GM21723 (cell line): ENCODE measurements at regions not wholly inside any gene's neighbourhood (a gene's known extent, or its start where the extent isn't known, plus 50 kb on each side); places are given as distances from the start of the nearest gene placed in this dataset.
"Not testable (repeated sequence)": the region's sequence is repeated elsewhere in the genome, so short reads cannot be mapped to it uniquely, and the experiment has no call there.

ENCODE experiments used
- ATAC-seq: cut with Tn5 transposase; IDR thresholded peaks from one replicate; pipeline ENCODE4 v1.9.1; 2021; ENCODE audit warnings: mild to moderate bottlenecking, moderate library complexity; ENCODE audit not compliant: unreplicated experiment

DNA sequence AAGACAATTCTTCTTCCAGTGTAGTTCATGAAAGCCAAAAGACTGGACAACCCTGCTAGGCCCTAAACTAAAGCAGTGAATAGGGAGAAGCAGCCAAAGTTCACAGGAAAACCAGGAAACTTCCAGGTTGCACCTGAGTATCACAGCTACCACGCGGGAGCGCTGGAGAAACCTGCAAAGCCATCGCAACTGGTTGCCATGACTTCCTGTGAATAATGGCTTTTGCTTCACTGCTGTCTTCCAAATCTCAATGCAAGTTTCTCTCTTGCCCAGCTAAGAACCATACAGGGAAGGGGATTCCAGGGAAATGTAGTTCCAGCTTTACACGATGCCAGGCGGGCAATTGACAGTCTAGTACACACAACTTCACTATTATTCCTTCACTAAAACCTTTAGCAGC lies 114.1 kb downstream of the GXYLT1 start:
- no peak for ATAC-seq

DNA sequence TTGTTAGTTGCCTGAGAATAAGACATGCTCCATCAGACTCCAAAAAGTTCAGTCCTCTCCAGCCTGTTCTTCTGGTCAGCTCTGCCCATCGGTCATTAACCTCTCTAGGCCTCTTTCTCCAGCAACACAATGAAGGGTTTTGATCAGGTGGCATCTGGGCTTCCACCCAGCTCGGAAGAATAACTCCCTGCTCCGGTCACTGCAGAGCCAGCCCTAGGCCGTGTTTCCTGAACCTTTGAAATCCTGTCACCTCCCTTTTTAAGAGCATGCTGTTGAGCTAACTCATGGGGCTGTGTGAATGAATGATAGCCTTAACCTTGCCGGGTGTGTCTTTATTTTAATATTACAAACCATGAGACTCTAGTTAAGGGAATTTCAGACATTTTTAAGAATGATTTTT lies 117.1 kb downstream of the GXYLT1 start:
- no peak for ATAC-seq

DNA sequence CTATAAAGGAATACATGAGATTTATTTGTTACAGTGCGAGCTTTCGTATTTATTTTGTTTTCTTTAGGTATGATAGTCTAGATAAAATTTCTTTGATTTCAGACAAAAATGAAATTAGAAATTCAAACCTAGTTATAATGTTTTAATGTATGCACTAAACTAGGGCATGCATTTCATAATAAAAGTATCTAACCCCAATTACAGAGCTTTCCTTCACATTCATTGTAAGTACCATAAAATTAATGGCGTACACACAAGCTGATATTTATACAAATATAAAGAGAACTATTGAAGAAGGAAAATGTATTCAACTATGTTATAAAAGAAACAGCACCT lies 120.2 kb downstream of the GXYLT1 start:
- ATAC-seq, result no peak

DNA sequence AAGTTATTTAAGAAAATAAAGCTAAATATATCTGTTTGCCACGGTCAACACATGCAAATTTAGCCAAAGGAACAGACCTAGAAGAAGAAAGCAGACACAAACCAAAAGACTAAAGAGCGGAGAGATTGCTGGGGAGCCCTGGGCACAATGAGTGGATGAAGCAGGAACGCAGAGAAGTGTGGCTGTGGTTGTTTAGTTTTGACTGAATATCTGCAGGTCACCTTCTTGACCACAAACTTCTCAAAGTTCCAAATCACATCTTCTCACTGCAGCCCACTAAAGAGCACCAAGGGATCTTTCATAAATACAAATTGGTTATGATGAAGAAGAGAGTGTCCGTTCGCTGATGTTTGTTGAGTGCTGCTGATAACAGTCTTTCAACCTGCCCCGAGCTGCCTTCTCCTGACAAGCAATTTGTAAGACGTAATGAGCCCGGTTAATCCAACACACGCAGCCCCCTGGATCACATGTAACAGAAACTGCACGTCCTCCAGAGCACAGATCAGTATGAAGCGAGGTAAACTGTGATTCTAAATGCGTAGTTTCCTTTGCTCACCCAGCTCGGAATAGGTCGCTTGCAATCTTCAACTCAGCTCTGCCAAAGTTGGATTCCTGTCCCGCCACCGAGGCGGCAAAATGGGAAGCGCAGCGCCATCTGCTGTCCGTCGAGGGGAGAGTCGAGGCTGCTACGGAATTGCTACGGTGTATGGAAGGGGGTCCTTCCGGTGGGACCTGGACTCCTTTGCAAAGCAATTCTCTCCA lies 120.8 kb downstream of the GXYLT1 start:
- ATAC-seq, result peak; percentile 94

DNA sequence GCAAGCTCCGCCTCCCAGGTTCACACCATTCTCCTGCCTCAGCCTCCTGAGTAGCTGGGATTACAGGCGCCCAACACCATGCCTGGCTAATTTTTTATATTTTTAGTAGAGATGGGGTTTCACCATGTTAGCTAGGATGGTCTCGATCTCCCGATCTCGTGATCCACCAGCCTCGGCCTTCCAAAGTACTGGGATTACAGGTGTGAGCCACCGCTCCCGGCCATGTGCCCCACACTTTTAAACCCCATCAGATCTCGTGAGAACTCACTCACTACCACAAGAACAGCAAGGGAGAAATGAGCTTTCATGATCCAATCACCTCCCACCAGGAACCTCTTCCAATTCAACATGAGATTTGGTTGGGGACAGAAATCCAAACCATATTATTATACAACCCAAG lies 122.7 kb downstream of the GXYLT1 start:
- not testable (repeated sequence) for ATAC-seq

DNA sequence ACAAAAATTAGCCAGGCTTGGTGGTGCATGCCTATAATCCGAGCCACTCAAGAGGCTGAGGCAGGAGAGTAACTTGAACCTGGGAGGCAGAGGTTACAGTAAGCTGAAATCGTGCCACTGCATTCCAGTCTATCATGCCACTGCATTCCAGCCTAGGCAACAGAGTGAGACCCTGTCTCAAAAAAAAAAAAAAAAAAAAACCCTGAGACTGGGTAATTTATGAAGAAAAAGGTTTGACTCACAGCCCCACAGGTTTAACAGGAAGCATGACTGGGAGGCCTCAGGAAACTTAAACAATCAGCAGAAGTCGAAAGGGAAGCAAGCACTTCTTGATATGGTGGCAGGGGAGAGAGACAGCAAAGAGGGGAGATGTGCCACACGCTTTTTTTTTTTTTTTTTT lies 123.2 kb downstream of the GXYLT1 start:
- no peak for ATAC-seq

DNA sequence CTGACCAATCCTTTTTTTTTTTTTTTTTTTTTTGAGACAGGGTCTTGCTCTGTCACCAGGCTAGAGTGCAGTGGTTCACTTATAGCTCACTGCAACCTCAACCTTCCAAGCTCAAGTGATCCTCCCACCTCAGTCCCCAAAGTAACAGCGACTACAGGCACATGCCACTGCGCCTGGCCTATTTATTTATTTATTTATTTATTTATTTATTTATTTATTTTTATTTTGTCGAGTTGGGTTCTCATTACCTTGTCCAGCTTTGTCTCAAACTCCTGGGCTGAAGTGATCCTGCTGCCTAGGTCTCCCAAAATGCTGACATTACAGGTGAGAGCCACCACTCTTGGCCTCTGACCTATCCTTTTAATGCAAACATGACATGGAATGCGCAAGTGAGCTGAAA lies 124.4 kb downstream of the GXYLT1 start:
- ATAC-seq, result no peak

DNA sequence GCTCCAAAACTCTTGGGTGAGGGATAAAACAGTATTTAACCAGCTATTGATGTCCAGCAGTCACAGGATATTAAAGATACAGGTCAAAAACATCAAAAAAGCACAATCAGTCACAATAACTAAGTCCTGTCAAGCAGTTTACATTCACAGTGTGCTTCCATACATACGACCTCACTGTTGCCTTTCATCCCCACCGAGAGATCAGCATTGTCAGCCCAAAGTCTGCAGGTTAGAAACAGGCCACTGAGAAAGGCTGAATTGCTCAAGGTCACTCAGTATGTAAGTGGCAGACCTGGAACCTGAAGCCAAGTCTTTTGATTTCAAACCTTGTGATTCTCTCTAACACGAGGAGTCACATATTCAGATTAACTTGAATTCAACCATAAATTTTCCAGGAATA lies 124.9 kb downstream of the GXYLT1 start:
- no peak for ATAC-seq

DNA sequence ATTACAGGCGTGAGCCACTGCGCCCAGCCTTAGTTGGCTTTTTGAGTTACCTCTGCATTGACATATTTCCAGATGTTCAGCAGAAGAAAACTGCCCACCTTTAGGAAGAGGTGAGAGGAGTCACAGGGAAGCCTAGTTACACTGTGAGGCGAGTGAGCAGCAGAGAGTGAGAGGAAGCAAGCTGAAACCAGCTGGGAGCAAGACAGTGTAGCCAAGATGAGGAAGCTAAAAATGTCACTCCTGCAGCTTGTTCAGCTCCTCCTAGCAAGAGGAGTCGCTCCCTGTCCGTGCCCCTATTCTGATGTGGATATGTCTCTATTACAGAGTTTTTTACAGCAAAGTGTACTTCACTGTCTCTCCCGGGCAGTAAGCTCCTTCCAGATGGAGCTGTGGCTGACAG lies 127.6 kb downstream of the GXYLT1 start:
- ATAC-seq, result no peak

DNA sequence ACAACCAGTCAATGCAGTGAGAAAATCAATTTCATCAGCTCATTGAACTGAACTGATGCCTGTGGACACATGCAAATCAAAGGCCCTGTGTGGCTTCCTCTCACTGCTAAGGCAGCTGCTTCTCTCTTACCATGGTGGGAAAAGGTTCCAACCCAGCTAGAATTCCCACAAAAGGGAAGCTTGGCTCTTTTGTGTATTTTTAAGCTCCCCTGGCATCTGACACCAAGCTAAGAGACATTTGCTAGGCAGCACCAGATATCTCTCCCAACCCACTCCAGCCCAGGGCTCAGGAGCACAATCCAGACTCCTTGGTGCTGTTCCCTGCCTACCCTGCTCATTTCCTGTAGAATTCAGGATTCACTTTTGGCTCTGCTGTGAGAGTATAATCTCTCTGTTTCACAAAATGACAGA lies 129.6 kb downstream of the GXYLT1 start:
- no peak for ATAC-seq

DNA sequence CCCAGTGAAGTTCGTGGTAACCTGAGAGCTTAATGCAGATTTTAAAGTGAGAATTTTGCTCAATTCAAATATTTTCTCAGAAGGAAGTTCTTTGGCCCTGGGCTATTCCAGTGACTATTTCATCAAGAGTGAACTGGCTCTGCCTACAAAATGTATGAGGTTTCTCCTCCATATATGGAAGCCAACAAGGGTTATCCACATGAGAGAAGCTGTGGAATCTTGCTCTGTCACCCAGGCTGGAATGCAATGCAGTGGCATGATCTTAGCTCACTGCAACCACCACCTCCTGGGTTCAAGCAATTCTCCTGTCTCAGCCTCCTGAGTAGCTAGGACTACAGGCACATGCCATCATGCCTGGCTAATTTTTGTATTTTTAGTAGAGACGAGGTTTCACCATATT lies 132.2 kb downstream of the GXYLT1 start:
- ATAC-seq, result not testable (repeated sequence)

DNA sequence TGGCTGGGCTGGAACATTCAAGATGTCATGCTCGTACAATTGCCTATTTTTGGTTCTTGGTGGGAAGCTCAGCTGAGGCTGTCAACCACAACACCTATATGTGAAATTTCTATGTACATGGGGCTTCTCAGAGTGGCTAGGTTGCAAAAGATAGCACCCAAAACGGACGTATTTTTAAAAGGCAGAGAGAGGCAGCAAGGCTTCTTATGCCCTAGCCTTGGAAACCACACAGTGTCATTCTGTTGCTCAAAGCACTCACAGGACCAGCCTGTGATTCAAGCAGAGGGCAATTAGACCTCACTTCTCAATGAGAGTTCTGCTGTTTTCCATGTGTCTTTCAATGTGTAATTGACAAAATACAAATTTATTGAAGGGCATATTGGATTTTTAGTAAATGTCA lies 134.0 kb downstream of the GXYLT1 start:
- no peak for ATAC-seq

DNA sequence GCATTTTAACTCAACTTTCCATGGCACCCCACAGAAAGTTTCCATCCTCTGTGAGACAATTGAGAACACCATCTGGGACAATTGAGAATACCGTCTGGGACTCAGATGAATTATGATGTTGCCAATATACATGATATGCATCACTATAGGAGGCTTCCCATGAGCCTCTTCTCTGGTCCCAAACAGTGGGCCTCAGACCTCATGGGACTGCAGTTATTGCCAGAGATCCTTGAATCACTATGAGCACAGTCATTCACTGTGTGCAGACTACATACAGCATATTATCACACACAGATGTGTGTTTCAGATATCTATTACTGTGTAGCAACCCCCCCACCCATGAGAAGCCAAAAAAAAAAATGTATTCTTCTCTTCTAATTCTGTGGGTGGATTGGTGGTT lies 134.4 kb downstream of the GXYLT1 start:
- ATAC-seq, result no peak

DNA sequence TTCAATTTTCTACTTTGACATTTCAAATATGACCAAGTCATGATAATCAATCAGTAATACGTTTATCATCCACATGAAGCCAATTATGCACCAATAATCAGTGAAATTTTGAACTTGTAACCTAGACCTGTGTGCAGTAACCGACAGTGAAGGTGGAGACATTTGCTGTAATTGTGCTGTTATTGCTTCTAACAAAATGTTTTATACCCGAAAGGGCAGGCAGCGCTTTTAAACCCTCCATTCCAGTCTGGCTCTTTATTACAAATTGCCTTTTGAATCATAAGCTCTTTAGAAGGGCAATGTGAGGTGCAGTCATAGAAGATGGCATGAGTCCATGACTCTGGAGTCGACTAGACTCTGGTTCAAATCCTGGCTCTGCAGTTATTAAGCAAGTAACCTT lies 135.7 kb downstream of the GXYLT1 start:
- no peak for ATAC-seq

DNA sequence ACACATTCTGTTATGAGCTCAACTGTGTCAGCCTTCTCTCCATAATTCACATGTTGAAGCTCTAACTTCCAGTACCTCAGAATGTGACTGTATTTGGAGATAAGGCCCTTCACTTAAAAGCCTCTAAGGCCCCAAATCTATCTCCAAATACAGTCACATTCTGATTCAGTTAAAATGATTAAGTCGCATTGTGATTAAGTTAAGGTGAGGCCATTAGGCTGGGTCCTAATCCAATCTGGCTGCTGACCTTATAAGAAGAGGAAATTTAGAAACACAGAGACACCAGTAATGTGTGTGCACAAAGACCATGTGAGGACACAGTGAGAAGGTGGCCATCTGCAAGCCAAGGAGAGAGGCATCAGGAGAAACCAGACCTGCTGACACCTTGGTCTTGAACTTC lies 141.6 kb downstream of the GXYLT1 start:
- no peak for ATAC-seq

DNA sequence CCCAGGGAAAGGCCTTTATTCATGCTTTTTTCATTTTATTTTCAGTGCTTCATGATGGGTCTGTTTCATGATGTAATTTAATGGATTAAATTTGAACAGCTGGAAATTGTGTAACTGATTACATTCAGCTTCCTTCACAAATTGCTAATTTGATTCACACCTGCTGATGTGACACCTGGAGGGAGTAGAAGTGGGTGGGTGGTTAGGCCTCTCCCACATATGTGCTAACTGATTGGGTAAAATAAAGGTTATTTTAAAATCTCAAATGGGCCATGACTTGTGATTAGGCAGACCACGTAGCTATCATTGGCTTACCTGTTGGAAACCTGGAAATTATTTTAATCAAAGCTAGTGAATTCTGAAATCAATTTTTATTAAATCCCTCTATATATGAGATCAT lies 142.1 kb downstream of the GXYLT1 start:
- ATAC-seq, result no peak

DNA sequence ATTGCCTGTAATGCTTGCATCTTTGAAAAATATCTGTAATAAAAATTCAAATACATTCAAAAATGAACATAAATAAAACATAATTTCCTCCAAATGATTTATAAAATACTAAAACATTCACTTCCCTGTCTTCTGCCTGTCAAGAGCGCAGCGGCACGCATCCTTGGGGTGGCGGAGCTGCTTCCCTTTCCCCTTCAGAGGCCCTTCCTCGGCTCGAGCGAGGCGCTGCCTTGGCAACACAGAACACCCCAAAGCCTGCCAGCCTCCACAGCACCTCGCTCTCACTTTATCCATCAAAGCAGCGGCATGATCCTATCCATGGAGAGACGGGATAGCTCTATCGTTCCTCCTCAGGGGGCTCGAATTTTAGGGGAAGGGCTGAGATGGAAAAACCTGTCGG lies 146.2 kb downstream of the GXYLT1 start:
- no peak for ATAC-seq

DNA sequence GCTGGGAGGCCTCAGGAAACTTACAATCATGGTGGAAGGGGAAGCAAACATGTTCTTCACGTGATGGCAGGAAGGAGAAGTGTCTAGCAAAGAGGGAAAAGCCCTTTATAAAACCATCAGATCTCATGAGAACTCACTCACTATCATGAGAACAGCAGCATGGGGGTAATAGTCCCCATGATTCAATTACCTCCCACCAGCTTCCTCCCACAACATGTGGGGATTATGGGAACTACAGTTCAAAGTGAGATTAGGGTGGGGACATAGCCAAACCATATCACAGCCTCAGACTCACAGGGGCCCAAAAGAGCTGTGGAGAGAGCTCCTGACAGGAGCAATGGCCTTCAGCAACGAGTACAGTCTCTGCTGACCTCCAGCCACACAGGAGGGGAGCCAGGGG lies 151.4 kb downstream of the GXYLT1 start:
- no peak for ATAC-seq

DNA sequence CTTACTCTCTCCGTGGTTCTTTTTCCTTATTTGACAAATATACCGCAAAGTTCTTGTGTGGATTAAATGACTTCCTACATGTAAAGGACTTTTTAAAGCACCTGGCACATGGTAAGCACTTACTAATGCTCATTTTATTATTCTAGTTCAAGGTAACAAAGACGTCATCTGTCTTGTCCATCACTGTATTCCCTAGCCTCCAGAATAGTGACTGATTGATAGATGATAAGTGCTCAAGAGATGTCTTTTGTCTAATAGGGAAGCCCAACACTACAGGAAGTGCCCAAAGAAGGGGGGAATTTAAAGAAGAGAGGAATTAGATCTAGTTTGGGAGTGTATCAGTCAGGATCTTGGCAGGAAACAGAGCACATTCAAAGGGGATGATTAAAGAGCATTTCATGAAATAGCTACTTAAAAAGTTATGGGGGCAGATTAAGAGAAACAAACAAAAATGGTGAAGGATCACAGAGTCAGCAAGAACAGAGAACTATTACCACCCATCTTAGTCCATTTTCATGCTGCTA lies 151.9 kb downstream of the GXYLT1 start:
- ATAC-seq, result no peak

DNA sequence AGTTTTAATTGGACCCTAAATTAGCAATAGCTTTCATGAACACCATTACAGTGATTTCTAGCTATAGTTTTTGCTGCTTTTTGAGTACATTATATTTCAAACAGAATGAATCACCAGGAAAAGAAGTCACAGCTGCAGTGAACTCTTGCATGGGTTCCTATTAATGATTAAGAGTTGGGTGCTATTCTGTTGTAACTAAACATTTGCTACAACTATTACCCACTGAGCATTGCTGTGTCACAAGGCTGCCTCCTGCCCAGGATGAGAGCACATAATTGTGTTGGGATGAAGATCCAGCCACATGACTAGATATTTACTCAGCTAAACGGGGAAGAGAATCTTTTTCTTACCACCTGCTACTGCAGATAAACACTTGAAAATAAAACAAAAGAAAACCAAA lies 152.7 kb downstream of the GXYLT1 start:
- ATAC-seq, result no peak

DNA sequence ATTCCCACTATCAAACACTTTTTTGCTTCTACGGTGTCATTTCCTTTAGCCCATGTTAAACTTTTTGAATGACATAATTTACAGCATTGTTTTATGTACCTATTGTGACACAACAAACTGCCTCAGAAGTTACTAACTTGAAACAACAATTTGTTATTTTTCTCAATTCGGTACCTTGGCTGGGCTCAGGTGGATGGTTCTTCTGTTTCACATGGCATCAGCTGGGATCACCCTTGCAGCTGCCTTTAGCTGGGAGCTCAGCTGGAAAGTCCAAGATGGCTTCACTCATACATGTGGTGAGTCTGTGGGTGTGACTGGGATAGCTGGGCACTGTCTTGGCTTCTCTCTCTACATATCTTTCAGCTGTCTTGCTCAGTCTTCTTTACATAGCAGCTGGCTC lies 156.0 kb downstream of the GXYLT1 start:
- ATAC-seq, result no peak

DNA sequence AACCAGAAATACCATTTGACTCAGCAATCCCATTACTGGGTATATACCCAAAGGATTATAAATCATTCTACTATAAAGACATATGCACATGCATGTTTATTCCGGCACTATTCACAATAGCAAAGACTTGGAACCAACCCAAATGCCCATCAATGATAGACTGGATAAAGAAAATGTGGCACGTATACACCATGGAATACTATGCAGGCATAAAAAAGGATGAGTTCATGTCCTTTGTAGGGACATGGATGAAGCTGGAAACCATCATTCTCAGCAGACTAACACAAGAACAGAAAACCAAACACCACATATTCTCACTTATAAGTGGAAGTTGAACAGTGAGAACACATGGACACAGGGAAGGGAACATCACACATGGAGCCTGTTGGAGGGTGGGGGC lies 158.2 kb downstream of the GXYLT1 start:
- not testable (repeated sequence) for ATAC-seq

DNA sequence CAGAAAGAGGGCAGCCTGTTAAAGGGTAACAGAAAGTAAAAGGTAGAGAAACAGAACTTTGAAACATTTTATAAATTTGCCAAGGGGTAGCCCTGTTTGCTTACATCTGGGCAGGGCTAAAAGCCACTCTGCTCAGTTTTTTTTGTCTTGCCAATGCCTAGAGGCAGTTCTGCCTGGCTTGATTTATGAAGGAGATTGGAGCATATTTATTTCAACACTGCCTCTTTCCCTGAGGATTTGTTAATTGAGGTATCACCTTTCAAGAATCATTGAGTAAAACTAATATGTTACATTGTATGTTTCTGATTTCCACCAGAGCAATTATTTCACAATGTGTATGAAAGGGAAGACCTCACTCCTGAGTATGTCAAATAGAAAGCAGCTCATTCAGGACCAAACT lies 160.8 kb downstream of the GXYLT1 start:
- ATAC-seq, result no peak
